ENCODE measurements at regions not wholly inside any gene's neighbourhood (a gene's known extent, or its start where the extent isn't known, plus 50 kb on each side); places are given as distances from the start of the nearest gene placed in this dataset.

DNA sequence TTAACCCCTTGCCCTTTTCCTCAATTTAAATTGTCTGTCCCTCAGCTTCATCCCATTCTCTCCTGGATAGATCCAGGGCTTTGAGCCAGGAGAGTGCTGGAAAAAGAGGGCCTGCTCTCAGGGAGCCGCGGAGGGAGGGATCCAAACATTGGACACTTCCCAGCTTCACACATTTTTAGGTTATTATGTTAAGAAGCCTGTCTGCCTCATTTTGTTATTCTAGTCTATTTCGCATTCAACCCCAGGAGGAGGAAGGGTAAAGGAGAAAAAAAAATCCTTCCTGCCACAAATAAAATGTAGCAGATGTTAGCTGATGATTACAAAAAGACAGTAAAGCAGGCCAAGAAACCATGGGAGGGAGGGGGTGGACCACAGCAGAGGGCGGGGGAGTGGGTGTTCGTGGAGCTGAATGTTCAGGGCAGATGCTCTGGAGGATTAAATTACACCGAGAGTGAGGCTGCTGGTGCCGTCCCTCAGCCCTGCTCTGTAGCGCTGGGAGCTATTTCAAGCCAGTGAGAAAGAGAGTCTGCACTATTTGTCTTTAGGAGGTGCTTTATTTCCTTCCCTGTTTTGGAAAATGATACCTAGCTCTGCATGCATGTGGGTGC is 60.6 kb upstream of the ZFR start:
- no peaks in the 10 kb centered on the region for H3K36me3 ChIP-seq (ENCODE audit: control insufficient read depth, insufficient read depth, low read length)
- H3K4me3 ChIP-seq (ENCODE audit: insufficient read depth, low read depth, low read length) = no peak overlapping the region
- peak overlapping the region; percentile 16 for H3K27ac ChIP-seq (ENCODE audit: insufficient read depth, low read depth, low read length, poor library complexity, severe bottlenecking)
- H3K9me3 ChIP-seq (ENCODE audit: control insufficient read depth, low read length) = no peaks in the 10 kb centered on the region
- H3K4me1 ChIP-seq (ENCODE audit: control insufficient read depth, insufficient read depth, low read length) = peaks cover 24% of the 10 kb centered on the region
- WGBS, 2 experiments = 6 to 36% methylated on average over 5 to 8 of the region's 8 CpGs
- H3K27me3 ChIP-seq (ENCODE audit: control insufficient read depth, insufficient read depth, low read length, poor library complexity, severe bottlenecking) = peaks cover 6% of the 10 kb centered on the region

GRCh38 chr5:32504329-32504988 is 59.9 kb upstream of the ZFR start:
- Histone ChIP-seq H3K9me3 (ENCODE audit: control insufficient read depth, low read length) (no peaks in the 10 kb centered on the region), H3K4me3 (ENCODE audit: insufficient read depth, low read depth, low read length) (no peak overlapping the region)
- WGBS, 2 experiments = 68% methylated on average over 8 of the region's 8 CpGs

DNA sequence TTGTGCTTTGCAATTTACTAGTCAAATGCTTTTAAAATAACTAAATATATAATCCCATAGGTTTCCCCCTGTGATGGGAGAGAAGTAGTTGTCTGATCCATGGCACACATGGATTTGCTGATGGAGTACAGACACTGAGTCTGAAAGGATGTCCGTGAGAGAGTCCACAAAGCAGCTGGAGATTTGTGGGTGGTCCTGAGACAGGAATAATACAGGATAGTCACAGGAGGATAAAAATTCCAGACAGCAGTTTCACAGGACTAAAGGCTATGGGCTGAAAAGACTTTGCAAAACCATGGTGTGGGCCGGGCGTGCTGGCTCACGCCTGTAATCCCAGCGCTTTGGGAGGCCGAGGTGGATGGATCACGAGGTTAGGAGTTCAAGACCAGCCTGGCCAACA is 58.7 kb upstream of the ZFR start:
- H3K9me3 ChIP-seq (ENCODE audit: control insufficient read depth, low read length) = no peaks in the 10 kb centered on the region
- H3K36me3 ChIP-seq (ENCODE audit: control insufficient read depth, insufficient read depth, low read length) = no peaks in the 10 kb centered on the region
- peaks cover 24% of the 10 kb centered on the region for H3K4me1 ChIP-seq (ENCODE audit: control insufficient read depth, insufficient read depth, low read length)
- WGBS, 2 experiments = 93 to 95% methylated on average over 7 of the region's 7 CpGs
- no peak overlapping the region for H3K27ac ChIP-seq (ENCODE audit: insufficient read depth, low read depth, low read length, poor library complexity, severe bottlenecking)
- H3K4me3 ChIP-seq (ENCODE audit: insufficient read depth, low read depth, low read length) = no peak overlapping the region
- peaks cover 6% of the 10 kb centered on the region for H3K27me3 ChIP-seq (ENCODE audit: control insufficient read depth, insufficient read depth, low read length, poor library complexity, severe bottlenecking)

More at GRCh38 chr5:32504329-32504988, 59.9 kb upstream of the ZFR start:
- peak overlapping the region; percentile 16 for H3K27ac ChIP-seq (ENCODE audit: insufficient read depth, low read depth, low read length, poor library complexity, severe bottlenecking)
- peaks cover 24% of the 10 kb centered on the region for H3K4me1 ChIP-seq (ENCODE audit: control insufficient read depth, insufficient read depth, low read length)
- H3K36me3 ChIP-seq (ENCODE audit: control insufficient read depth, insufficient read depth, low read length) = no peaks in the 10 kb centered on the region
- peaks cover 6% of the 10 kb centered on the region for H3K27me3 ChIP-seq (ENCODE audit: control insufficient read depth, insufficient read depth, low read length, poor library complexity, severe bottlenecking)

GRCh38 chr5:32501071-32502002 is 56.8 kb upstream of the ZFR start:
- peaks cover 6% of the 10 kb centered on the region for H3K27me3 ChIP-seq (ENCODE audit: control insufficient read depth, insufficient read depth, low read length, poor library complexity, severe bottlenecking)
- H3K36me3 ChIP-seq (ENCODE audit: control insufficient read depth, insufficient read depth, low read length) = no peaks in the 10 kb centered on the region
- no peak overlapping the region for H3K27ac ChIP-seq (ENCODE audit: insufficient read depth, low read depth, low read length, poor library complexity, severe bottlenecking)
- 51 to 58% methylated on average over 13 to 16 of the region's 16 CpGs for WGBS, 2 experiments
- H3K9me3 ChIP-seq (ENCODE audit: control insufficient read depth, low read length) = no peaks in the 10 kb centered on the region
- peaks cover 21% of the 10 kb centered on the region for H3K4me1 ChIP-seq (ENCODE audit: control insufficient read depth, insufficient read depth, low read length)
- no peak overlapping the region for H3K4me3 ChIP-seq (ENCODE audit: insufficient read depth, low read depth, low read length)

DNA sequence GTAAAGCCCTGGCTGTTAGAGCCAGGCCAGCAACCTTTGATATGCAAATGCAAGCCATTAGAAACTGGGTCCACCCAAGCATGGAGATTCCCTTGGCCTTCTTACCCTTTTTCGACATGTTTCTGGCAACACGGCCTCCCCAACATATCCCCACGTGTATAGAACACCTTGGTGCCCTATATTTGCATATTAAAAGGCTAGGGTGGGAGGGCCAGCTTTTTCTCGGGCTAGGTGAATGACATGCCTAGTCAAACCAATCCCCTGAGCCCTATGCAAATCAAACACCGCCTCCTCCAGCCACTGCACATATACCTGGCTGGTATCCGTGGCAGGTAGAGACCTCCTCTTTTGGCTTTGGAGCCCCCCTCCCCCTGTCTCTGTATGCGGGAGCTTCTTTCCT is 55.6 kb upstream of the ZFR start:
- peaks cover 6% of the 10 kb centered on the region for H3K27me3 ChIP-seq (ENCODE audit: control insufficient read depth, insufficient read depth, low read length, poor library complexity, severe bottlenecking)
- 25 to 32% methylated on average over 7 of the region's 7 CpGs for WGBS, 2 experiments
- H3K9me3 ChIP-seq (ENCODE audit: control insufficient read depth, low read length) = no peaks in the 10 kb centered on the region
- no peak overlapping the region for H3K27ac ChIP-seq (ENCODE audit: insufficient read depth, low read depth, low read length, poor library complexity, severe bottlenecking)
- H3K4me1 ChIP-seq (ENCODE audit: control insufficient read depth, insufficient read depth, low read length) = peaks cover 10% of the 10 kb centered on the region
- H3K4me3 ChIP-seq (ENCODE audit: insufficient read depth, low read depth, low read length) = no peak overlapping the region
- H3K36me3 ChIP-seq (ENCODE audit: control insufficient read depth, insufficient read depth, low read length) = no peaks in the 10 kb centered on the region

DNA sequence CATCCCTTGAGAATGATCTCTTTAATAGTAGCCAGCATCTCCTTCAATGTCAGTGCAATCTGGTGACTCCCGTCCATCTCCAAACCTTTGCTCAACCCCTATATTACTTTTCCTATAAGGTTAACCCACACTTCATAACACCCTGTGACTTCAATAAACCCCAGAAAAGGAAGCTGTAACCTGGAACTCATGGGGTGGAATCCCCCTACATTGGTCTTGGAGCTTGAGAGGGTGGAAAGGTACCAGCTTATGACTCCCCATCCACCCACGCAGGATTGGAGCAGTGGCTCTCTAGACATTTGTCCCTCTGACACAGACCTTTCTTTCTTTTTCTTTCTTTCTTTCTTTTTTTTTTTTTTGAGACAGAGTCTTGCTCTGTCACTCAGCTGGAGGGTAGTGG is 54.7 kb upstream of the ZFR start:
- 88 to 93% methylated on average over 2 of the region's 2 CpGs for WGBS, 2 experiments

GRCh38 chr5:32498484-32498883 is 53.9 kb upstream of the ZFR start:
- no peaks in the 10 kb centered on the region for H3K9me3 ChIP-seq (ENCODE audit: control insufficient read depth, low read length)
- H3K36me3 ChIP-seq (ENCODE audit: control insufficient read depth, insufficient read depth, low read length) = no peaks in the 10 kb centered on the region
- no peak overlapping the region for H3K27ac ChIP-seq (ENCODE audit: insufficient read depth, low read depth, low read length, poor library complexity, severe bottlenecking)
- H3K4me3 ChIP-seq (ENCODE audit: insufficient read depth, low read depth, low read length) = no peak overlapping the region
- H3K4me1 ChIP-seq (ENCODE audit: control insufficient read depth, insufficient read depth, low read length) = no peaks in the 10 kb centered on the region
- H3K27me3 ChIP-seq (ENCODE audit: control insufficient read depth, insufficient read depth, low read length, poor library complexity, severe bottlenecking) = peaks cover 6% of the 10 kb centered on the region

More for the DNA sequence above, 54.7 kb upstream of the ZFR start:
- Histone ChIP-seq H3K4me1 (ENCODE audit: control insufficient read depth, insufficient read depth, low read length) (peaks cover 1% of the 10 kb centered on the region), H3K4me3 (ENCODE audit: insufficient read depth, low read depth, low read length) (no peak overlapping the region), H3K9me3 (ENCODE audit: control insufficient read depth, low read length) (no peaks in the 10 kb centered on the region), H3K36me3 (ENCODE audit: control insufficient read depth, insufficient read depth, low read length) (no peaks in the 10 kb centered on the region), H3K27ac (ENCODE audit: insufficient read depth, low read depth, low read length, poor library complexity, severe bottlenecking) (no peak overlapping the region), H3K27me3 (ENCODE audit: control insufficient read depth, insufficient read depth, low read length, poor library complexity, severe bottlenecking) (peaks cover 6% of the 10 kb centered on the region)

DNA sequence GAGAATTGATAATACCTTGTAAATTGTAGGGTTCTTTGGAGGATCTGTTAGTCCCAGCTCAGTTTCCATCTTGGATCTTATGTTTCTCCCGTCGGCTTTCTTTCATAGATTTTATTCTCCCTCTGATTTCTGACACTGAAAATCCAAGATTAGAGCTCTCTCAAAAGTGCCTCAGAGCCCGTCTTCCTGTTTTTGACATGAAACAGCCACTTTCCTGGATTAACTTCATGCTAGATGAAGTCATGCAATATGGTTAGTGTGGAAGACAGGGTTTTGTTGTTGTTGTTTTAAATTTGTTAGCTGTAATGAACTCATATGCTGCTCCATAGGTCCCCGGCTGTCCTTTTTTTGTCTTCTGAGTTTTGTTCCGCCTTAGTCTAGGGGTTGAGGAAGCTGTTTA is 51.6 kb upstream of the ZFR start:
- Histone ChIP-seq H3K4me1 (ENCODE audit: control insufficient read depth, insufficient read depth, low read length) (no peaks in the 10 kb centered on the region), H3K9me3 (ENCODE audit: control insufficient read depth, low read length) (no peaks in the 10 kb centered on the region), H3K27me3 (ENCODE audit: control insufficient read depth, insufficient read depth, low read length, poor library complexity, severe bottlenecking) (peaks cover 2% of the 10 kb centered on the region), H3K36me3 (ENCODE audit: control insufficient read depth, insufficient read depth, low read length) (no peaks in the 10 kb centered on the region), H3K4me3 (ENCODE audit: insufficient read depth, low read depth, low read length) (no peak overlapping the region), H3K27ac (ENCODE audit: insufficient read depth, low read depth, low read length, poor library complexity, severe bottlenecking) (no peak overlapping the region)
- WGBS, 2 experiments = 92 to 95% methylated on average over 5 of the region's 5 CpGs

DNA sequence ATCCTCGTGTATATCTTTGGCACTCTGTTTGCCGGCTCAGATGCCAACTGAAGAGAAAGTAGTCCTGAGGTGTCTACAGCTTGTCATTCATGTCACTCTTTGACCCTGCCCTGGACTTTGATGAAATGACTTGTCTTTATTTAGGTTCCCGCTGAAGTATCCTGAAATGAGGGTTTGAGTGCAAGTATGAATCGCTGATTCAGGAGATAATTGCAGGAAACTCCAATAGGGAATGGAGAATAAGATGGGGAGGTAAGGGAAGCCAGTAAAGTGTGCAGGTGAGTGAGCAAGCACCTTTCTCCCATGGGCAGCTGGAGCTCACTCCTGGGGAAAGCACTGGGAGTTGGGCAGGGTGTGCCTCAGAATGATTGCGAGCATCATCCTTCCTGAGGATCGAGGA is 50.3 kb upstream of the ZFR start:
- 95 to 96% methylated on average over 6 of the region's 6 CpGs for WGBS, 2 experiments
- no peaks in the 10 kb centered on the region for H3K27me3 ChIP-seq (ENCODE audit: control insufficient read depth, insufficient read depth, low read length, poor library complexity, severe bottlenecking)
- no peak overlapping the region for H3K27ac ChIP-seq (ENCODE audit: insufficient read depth, low read depth, low read length, poor library complexity, severe bottlenecking)

More for the DNA sequence above, 50.3 kb upstream of the ZFR start:
- H3K9me3 ChIP-seq (ENCODE audit: control insufficient read depth, low read length) = no peaks in the 10 kb centered on the region
- H3K4me1 ChIP-seq (ENCODE audit: control insufficient read depth, insufficient read depth, low read length) = no peaks in the 10 kb centered on the region
- no peaks in the 10 kb centered on the region for H3K36me3 ChIP-seq (ENCODE audit: control insufficient read depth, insufficient read depth, low read length)
- no peak overlapping the region for H3K4me3 ChIP-seq (ENCODE audit: insufficient read depth, low read depth, low read length)
